ENCODE measurements at regions not wholly inside any gene's neighbourhood (a gene's known extent, or its start where the extent isn't known, plus 50 kb on each side); places are given as distances from the start of the nearest gene placed in this dataset.

DNA sequence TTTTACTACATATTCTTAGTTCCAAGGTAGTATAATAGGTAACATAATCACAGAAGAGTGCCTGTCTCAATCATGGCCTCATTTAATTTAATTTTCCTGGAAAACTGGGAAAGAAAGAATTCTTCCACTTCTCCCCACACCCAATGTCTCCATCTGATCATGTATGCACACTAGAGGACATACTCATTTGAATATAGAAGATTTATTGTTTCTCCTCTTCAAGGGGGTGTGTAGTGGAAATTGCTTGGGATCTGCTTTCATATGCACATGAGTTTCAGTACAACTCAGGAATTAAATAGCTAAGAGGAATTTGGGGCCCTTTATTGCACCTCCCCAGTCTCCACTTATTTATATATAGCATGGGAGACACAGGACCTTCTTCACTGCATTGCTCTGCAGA lies 285.1 kb downstream of the SH3GL2 start:
- no TSS peak for BruUV-seq (replicated peaks)
- TF ChIP-seq ZFX (IDR thresholded peaks at IDR 0.05) (no peak), EZH2phosphoT487 (IDR thresholded peaks at IDR 0.05; ENCODE audit: borderline replicate concordance) (no peak), CEBPB (IDR thresholded peaks at IDR 0.05; ENCODE audit: low read depth) (no peak), EGR1 (IDR thresholded peaks at IDR 0.05; ENCODE audit: low read depth) (no peak), JUND (IDR thresholded peaks at IDR 0.05) (no peak), CBX3 (IDR thresholded peaks at IDR 0.05; ENCODE audit: low read depth) (no peak), SIN3A (IDR thresholded peaks at IDR 0.05; ENCODE audit: low read depth) (no peak), TCF7L2 (IDR thresholded peaks at IDR 0.05; ENCODE audit: borderline replicate concordance, extremely low read depth, insufficient read depth, insufficient read length) (no peak)
- TF ChIP-seq, protein P1, sequence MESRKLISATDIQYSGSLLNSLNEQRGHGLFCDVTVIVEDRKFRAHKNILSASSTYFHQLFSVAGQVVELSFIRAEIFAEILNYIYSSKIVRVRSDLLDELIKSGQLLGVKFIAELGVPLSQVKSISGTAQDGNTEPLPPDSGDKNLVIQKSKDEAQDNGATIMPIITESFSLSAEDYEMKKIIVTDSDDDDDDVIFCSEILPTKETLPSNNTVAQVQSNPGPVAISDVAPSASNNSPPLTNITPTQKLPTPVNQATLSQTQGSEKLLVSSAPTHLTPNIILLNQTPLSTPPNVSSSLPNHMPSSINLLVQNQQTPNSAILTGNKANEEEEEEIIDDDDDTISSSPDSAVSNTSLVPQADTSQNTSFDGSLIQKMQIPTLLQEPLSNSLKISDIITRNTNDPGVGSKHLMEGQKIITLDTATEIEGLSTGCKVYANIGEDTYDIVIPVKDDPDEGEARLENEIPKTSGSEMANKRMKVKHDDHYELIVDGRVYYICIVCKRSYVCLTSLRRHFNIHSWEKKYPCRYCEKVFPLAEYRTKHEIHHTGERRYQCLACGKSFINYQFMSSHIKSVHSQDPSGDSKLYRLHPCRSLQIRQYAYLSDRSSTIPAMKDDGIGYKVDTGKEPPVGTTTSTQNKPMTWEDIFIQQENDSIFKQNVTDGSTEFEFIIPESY (IDR thresholded peaks at IDR 0.05; ENCODE audit: extremely low read depth, insufficient replicate concordance, low read length), result no peak
- ATAC-seq, result no peak
- Histone ChIP-seq H3K4me3 (replicated peaks in 1 of 2; ENCODE audit: low read depth in 1 of 2, low read length in 2 of 2) (no peak overlapping the region), H2AFZ (ENCODE audit: low read depth, low read length, poor library complexity, severe bottlenecking) (no peak overlapping the region), H3K9ac (ENCODE audit: low read length) (no peak overlapping the region), H3K79me2 (ENCODE audit: insufficient read depth, low read length) (no peaks in the 10 kb centered on the region), H3K9me3 (ENCODE audit: control insufficient read depth in 1 of 2, insufficient read depth in 1 of 2, low read depth in 1 of 2, low read length in 2 of 2) (peaks cover 0 to under 1% of the 10 kb centered on the region in 2 experiments; a peak in 2 of 4 replicates), H3K27ac (ENCODE audit: low read depth, low read length) (no peak overlapping the region), H3K27me3 (ENCODE audit: insufficient read depth, low read length) (no peaks in the 10 kb centered on the region), H3K4me2 (ENCODE audit: low read length) (no peak overlapping the region), H3K9me2 (ENCODE audit: insufficient read depth) (no peaks in the 10 kb centered on the region), H3K36me3 (ENCODE audit: control insufficient read depth in 1 of 2, insufficient read depth in 2 of 2, low read length in 2 of 2) (no peaks in the 10 kb centered on the region), H4K20me1 (ENCODE audit: insufficient read depth) (no peaks in the 10 kb centered on the region), H3K4me1 (ENCODE audit: control insufficient read depth in 1 of 2, insufficient read depth in 2 of 2, low read length in 2 of 2) (no peaks in the 10 kb centered on the region)
- POLR2A ChIA-PET, result no interaction called here
- CTCF ChIA-PET, result no interaction called here
- intact Hi-C loops (cut with micrococcal nuclease), result no loop called here
- no peak for DNase-seq (ENCODE audit: low read depth, low spot score)
- RAD21 ChIA-PET (ENCODE audit: low non-redundant PET in 1 of 2, low total read pairs in 2 of 2, uncharacterized antibody in 2 of 2, unreplicated experiment in 2 of 2), result no interaction called here

DNA sequence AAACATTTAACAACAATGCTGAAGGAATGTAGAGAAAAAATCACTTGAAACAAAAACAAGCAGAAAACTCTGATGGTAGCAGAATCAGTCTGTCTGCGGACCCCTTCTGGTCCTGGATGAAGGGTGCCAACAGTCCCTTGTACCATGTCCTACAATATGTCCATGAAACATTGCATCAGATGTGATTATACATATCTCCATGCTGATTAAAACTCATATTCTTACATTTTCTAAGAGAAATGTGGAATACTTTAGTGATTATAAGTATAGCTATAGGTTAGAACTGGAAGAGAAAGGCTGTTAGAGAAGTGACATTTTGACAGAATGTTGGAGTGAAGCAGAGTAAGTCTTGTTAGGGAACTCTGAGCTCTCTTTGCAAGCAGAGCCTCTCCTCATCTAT lies 286.1 kb downstream of the SH3GL2 start:
- CTCF ChIA-PET, result no interaction called here
- no peaks in the 10 kb centered on the region for H3K79me2 ChIP-seq (ENCODE audit: insufficient read depth, low read length)
- intact Hi-C loops (cut with micrococcal nuclease), result no loop called here
- POLR2A ChIA-PET, result no interaction called here
- no peak overlapping the region for H3K4me3 ChIP-seq (replicated peaks in 1 of 2; ENCODE audit: low read depth in 1 of 2, low read length in 2 of 2)
- H3K27me3 ChIP-seq (ENCODE audit: insufficient read depth, low read length), result no peaks in the 10 kb centered on the region
- no peak overlapping the region for H3K9ac ChIP-seq (ENCODE audit: low read length)
- H3K4me2 ChIP-seq (ENCODE audit: low read length), result no peak overlapping the region
- no peaks in the 10 kb centered on the region for H3K4me1 ChIP-seq (ENCODE audit: control insufficient read depth in 1 of 2, insufficient read depth in 2 of 2, low read length in 2 of 2)
- no peaks in the 10 kb centered on the region; a peak in 2 of 4 replicates for H3K9me3 ChIP-seq (ENCODE audit: control insufficient read depth in 1 of 2, insufficient read depth in 1 of 2, low read depth in 1 of 2, low read length in 2 of 2)
- no peaks in the 10 kb centered on the region for H4K20me1 ChIP-seq (ENCODE audit: insufficient read depth)
- H2AFZ ChIP-seq (ENCODE audit: low read depth, low read length, poor library complexity, severe bottlenecking), result no peak overlapping the region
- DNase-seq (ENCODE audit: low read depth, low spot score), result no peak
- no peaks in the 10 kb centered on the region for H3K36me3 ChIP-seq (ENCODE audit: control insufficient read depth in 1 of 2, insufficient read depth in 2 of 2, low read length in 2 of 2)
- no peak for ATAC-seq
- H3K27ac ChIP-seq (ENCODE audit: low read depth, low read length), result no peak overlapping the region
- BruUV-seq (replicated peaks), result no TSS peak
- RAD21 ChIA-PET (ENCODE audit: low non-redundant PET in 1 of 2, low total read pairs in 2 of 2, uncharacterized antibody in 2 of 2, unreplicated experiment in 2 of 2), result no interaction called here
- H3K9me2 ChIP-seq (ENCODE audit: insufficient read depth), result no peaks in the 10 kb centered on the region
- TF ChIP-seq EZH2phosphoT487 (IDR thresholded peaks at IDR 0.05; ENCODE audit: borderline replicate concordance), result no peak
- TF ChIP-seq, protein P2, sequence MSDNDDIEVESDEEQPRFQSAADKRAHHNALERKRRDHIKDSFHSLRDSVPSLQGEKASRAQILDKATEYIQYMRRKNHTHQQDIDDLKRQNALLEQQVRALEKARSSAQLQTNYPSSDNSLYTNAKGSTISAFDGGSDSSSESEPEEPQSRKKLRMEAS (IDR thresholded peaks at IDR 0.05), result no peak
- TF ChIP-seq, protein P1 (IDR thresholded peaks at IDR 0.05; ENCODE audit: extremely low read depth, insufficient replicate concordance, low read length), result no peak
- no peak for TF ChIP-seq YY1 (IDR thresholded peaks at IDR 0.05; ENCODE audit: extremely low read depth, insufficient replicate concordance, low read depth, low read length)
- no peak for TF ChIP-seq POLR2A (IDR thresholded peaks at IDR 0.05; ENCODE audit: borderline replicate concordance, extremely low read depth, insufficient read depth, insufficient read length)
- no peak for TF ChIP-seq CEBPB (IDR thresholded peaks at IDR 0.05; ENCODE audit: low read depth)
- no peak for TF ChIP-seq ELF1 (IDR thresholded peaks at IDR 0.05; ENCODE audit: borderline replicate concordance, low read depth)
- TF ChIP-seq FOSL1 (IDR thresholded peaks at IDR 0.05; ENCODE audit: low read depth), result no peak
- TF ChIP-seq, protein P3, sequence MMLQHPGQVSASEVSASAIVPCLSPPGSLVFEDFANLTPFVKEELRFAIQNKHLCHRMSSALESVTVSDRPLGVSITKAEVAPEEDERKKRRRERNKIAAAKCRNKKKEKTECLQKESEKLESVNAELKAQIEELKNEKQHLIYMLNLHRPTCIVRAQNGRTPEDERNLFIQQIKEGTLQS (IDR thresholded peaks at IDR 0.05), result no peak
